Esophagus muscularis mucosa (tissue), 4 donors: ENCODE measurements at regions not wholly inside any gene's neighbourhood (a gene's known extent, or its start where the extent isn't known, plus 50 kb on each side); places are given as distances from the start of the nearest gene placed in this dataset.

ENCODE experiments used
- DNase-seq: peaks from one replicate; pipeline ENCODE4 v3.0.0-alpha.2; 2017; ENCODE audit errors: extremely low spot score
- H3K27ac ChIP-seq, 4 donors: fragments of 200-600 bp; sonication (generic); replicated peaks in 1 of 4; 1 replicate in 3 of 4; 2 replicates in 1 of 4; pipeline ENCODE4 v1.5.1; 2016 to 2019; ENCODE audit warnings: mild to moderate bottlenecking in 1 of 4
- H3K27me3 ChIP-seq, 4 donors: fragments of 200-600 bp; sonication (generic); one replicate each; pipeline versions ENCODE4 v1.5.1 to v1.6.0; 2016 to 2019
- H3K36me3 ChIP-seq, 4 donors: fragments of 200-600 bp; sonication (generic); one replicate each; pipeline ENCODE4 v1.5.1; 2016 to 2019
- H3K4me1 ChIP-seq, 4 donors: fragments of 200-600 bp; sonication (generic); one replicate each; pipeline ENCODE4 v1.5.1; 2016 to 2019
- H3K4me3 ChIP-seq, 4 donors: fragments of 200-600 bp; sonication (generic); 1 replicate in 2 of 4; 2 replicates in 2 of 4; pipeline ENCODE4 v1.5.1; 2016 to 2019; ENCODE audit warnings: mild to moderate bottlenecking in 4 of 4, moderate library complexity in 1 of 4
- H3K9me3 ChIP-seq, 4 donors: fragments of 200-600 bp; sonication (generic); 1 replicate in 3 of 4; 2 replicates in 1 of 4; pipeline ENCODE4 v1.5.1; 2016 to 2019
- CTCF ChIP-seq, 3 experiments: fragments of 200-600 bp in 2 of 3; fragments of 450-650 bp in 1 of 3; sonication (generic) in 2 of 3; IDR thresholded peaks; one replicate each; pipeline ENCODE4 v1.5.1; 2017 to 2019; ENCODE audit warnings: antibody characterized with exemption in 3 of 3, mild to moderate bottlenecking in 2 of 3, moderate library complexity in 1 of 3
- EP300 ChIP-seq: sonication (generic); formaldehyde crosslinking; IDR thresholded peaks from one replicate; pipeline ENCODE4 v1.6.1; 2017; ENCODE audit warnings: antibody characterized with exemption
- POLR2A ChIP-seq: fragments of 450-650 bp; IDR thresholded peaks from one replicate; pipeline ENCODE4 v1.6.1; 2017; ENCODE audit warnings: antibody characterized with exemption, moderate library complexity, mild to moderate bottlenecking, low read depth
- POLR2AphosphoS5 ChIP-seq, 2 donors: sonication (generic); formaldehyde crosslinking; IDR thresholded peaks; one replicate each; pipeline ENCODE4 v1.6.1; 2017; ENCODE audit warnings: antibody characterized with exemption in 2 of 2
- WGBS: methylation state at CpG from one replicate; pipeline ENCODE4 v1.1.5; 2018; 5-methylcytosine and 5-hydroxymethylcytosine counted together
- intact Hi-C: fragments of 100-400 bp; cut with DNase I; formaldehyde crosslinking; loops from one replicate; pipeline ENCODE4 v1.15.1; 2023

GRCh38 chr6:2430612-2431011, 185.2 kb upstream of the GMDS start:
- H3K27ac ChIP-seq = no peak overlapping the region
- H3K36me3 ChIP-seq = no peaks in the 10 kb centered on the region
- no peaks in the 10 kb centered on the region for H3K9me3 ChIP-seq
- peak; percentile 57 for DNase-seq
- intact Hi-C loops = no loop called here
- H3K4me3 ChIP-seq = no peak overlapping the region
- no peaks in the 10 kb centered on the region for H3K4me1 ChIP-seq
- no peaks in the 10 kb centered on the region for H3K27me3 ChIP-seq
- TF ChIP-seq POLR2AphosphoS5 (IDR thresholded peaks at IDR 0.05) = no peak
- WGBS = 87% methylated on average over 3 of the region's 3 CpGs

GRCh38 chr6:2429460-2429859, 184.1 kb upstream of the GMDS start:
- Histone ChIP-seq H3K27ac (no peak overlapping the region), H3K4me1 (no peaks in the 10 kb centered on the region), H3K9me3 (no peaks in the 10 kb centered on the region), H3K36me3 (no peaks in the 10 kb centered on the region), H3K4me3 (no peak overlapping the region), H3K27me3 (no peaks in the 10 kb centered on the region)
- WGBS = 84% methylated on average over 6 of the region's 6 CpGs
- peak; percentile 57 for DNase-seq
- TF ChIP-seq POLR2A (no peak), CTCF (IDR thresholded peaks at IDR 0.05) (no peak), POLR2AphosphoS5 (IDR thresholded peaks at IDR 0.05) (no peak), EP300 (no peak)
- intact Hi-C loops = no loop called here

GRCh38 chr6:2429032-2429431, 183.6 kb upstream of the GMDS start:
- WGBS = 93% methylated on average over 1 of the region's 1 CpG
- H3K36me3 ChIP-seq = no peaks in the 10 kb centered on the region
- H3K27ac ChIP-seq = no peak overlapping the region
- no peaks in the 10 kb centered on the region for H3K27me3 ChIP-seq
- H3K9me3 ChIP-seq = no peaks in the 10 kb centered on the region
- H3K4me3 ChIP-seq = no peak overlapping the region
- DNase-seq = peak; percentile 88
- no peak for TF ChIP-seq CTCF (IDR thresholded peaks at IDR 0.05)
- no peak for TF ChIP-seq EP300
- no peak for TF ChIP-seq POLR2AphosphoS5 (IDR thresholded peaks at IDR 0.05)
- no peak for TF ChIP-seq POLR2A
- intact Hi-C loops = no loop called here
- H3K4me1 ChIP-seq = no peaks in the 10 kb centered on the region

GRCh38 chr6:2426561-2427340, 181.3 kb upstream of the GMDS start:
- WGBS = 95% methylated on average over 3 of the region's 3 CpGs
- Histone ChIP-seq H3K27ac (no peak overlapping the region), H3K9me3 (no peaks in the 10 kb centered on the region), H3K36me3 (no peaks in the 10 kb centered on the region), H3K4me3 (no peak overlapping the region), H3K27me3 (no peaks in the 10 kb centered on the region), H3K4me1 (no peaks in the 10 kb centered on the region)
- DNase-seq = no peak
- no peak for TF ChIP-seq CTCF (IDR thresholded peaks at IDR 0.05)
- TF ChIP-seq POLR2AphosphoS5 (IDR thresholded peaks at IDR 0.05) = no peak
- no peak for TF ChIP-seq EP300
- intact Hi-C loops = no loop called here

- intact Hi-C loops = no loop called here
- H3K27ac ChIP-seq = no peak overlapping the region
- 82% methylated on average over 1 of the region's 1 CpG for WGBS
- TF ChIP-seq EP300 (no peak), POLR2A (no peak), POLR2AphosphoS5 (IDR thresholded peaks at IDR 0.05) (no peak), CTCF (IDR thresholded peaks at IDR 0.05) (no peak)
- no peak overlapping the region for H3K4me3 ChIP-seq
- DNase-seq = no peak
- no peaks in the 10 kb centered on the region for H3K27me3 ChIP-seq
- H3K9me3 ChIP-seq = no peaks in the 10 kb centered on the region
- H3K4me1 ChIP-seq = no peaks in the 10 kb centered on the region
- H3K36me3 ChIP-seq = peaks cover 0 to 5% (median 0%) of the 10 kb centered on the region in 4 donors
These were observed 170.8 kb upstream of the GMDS start for GRCh38 chr6:2416128-2416712.
